HCT116 (cell line): ENCODE measurements at regions not wholly inside any gene's neighbourhood (a gene's known extent, or its start where the extent isn't known, plus 50 kb on each side); places are given as distances from the start of the nearest gene placed in this dataset.
"Not testable (repeated sequence)": the region's sequence is repeated elsewhere in the genome, so short reads cannot be mapped to it uniquely, and the experiment has no call there.

Experiments used
- ATAC-seq: fragments of 200-7000 bp; cut with Tn5 transposase; 2 replicates; pipeline ENCODE4 v1.9.1; 2020; ENCODE audit warnings: mild to moderate bottlenecking, moderate library complexity
- BruUV-seq: library from RNA; stranded (reverse); fragments of 400-500 nt; replicated peaks from 2 replicates; lab custom pipeline; 2021; lab: Mats Ljungman, UMichigan
- CTCF ChIA-PET: fragments of 300-600 bp; sonication (Branson Sonifier 250); formaldehyde crosslinking; loops from one replicate; lab custom pipeline; 2021; ENCODE audit warnings: antibody characterized with exemption; lab: Charles Lee
- POLR2A ChIA-PET: fragments of 300-600, 350-600 bp; sonication (Branson Sonifier 250); formaldehyde crosslinking; loops from one replicate; lab custom pipeline; 2021; ENCODE audit warnings: antibody characterized with exemption; lab: Charles Lee
- RAD21 ChIA-PET, 2 experiments: fragments of 300-600 bp; sonication (Branson Sonifier 250); formaldehyde crosslinking; loops; one replicate each; lab custom pipeline; 2023; ENCODE audit warnings: low total read pairs in 2 of 2; ENCODE audit not compliant: uncharacterized antibody in 2 of 2, unreplicated experiment in 2 of 2, low non-redundant PET in 1 of 2; lab: Charles Lee
- DNase-seq: peaks from one replicate; pipeline ENCODE4 v3.0.0-alpha.2; 2010; ENCODE audit warnings: low read depth, low spot score
- H2AFZ ChIP-seq: fragments of 200-600 bp; shearing (Covaris generic), sonication (generic); 2 replicates; pipeline ENCODE4 v1.6.1; 2017; ENCODE audit warnings: low read depth, mixed run types, mixed read lengths, antibody characterized with exemption, low read length; ENCODE audit not compliant: poor library complexity, severe bottlenecking
- H3K27ac ChIP-seq: 2 replicates; pipeline ENCODE4 v1.5.1; 2012; ENCODE audit warnings: low read depth, low read length
- H3K27me3 ChIP-seq: fragments of 200-600 bp; sonication (generic); 2 replicates; pipeline ENCODE4 v1.6.1; 2016; ENCODE audit warnings: mixed run types, low read length, mixed read lengths; ENCODE audit not compliant: insufficient read depth
- H3K36me3 ChIP-seq, 2 experiments: fragments of 200-500 bp in 1 of 2; fragments of 200-600 bp in 1 of 2; sonication (Bioruptor generic) in 1 of 2; sonication (generic) in 1 of 2; 2 replicates each; pipeline versions ENCODE4 v1.5.1 to v1.6.1; 2014 to 2016; ENCODE audit warnings: low read length in 2 of 2, inconsistent platforms in 1 of 2, mixed read lengths in 1 of 2, mixed run types in 1 of 2; ENCODE audit not compliant: insufficient read depth in 2 of 2, control insufficient read depth in 1 of 2
- H3K4me1 ChIP-seq, 2 experiments: fragments of 200-600 bp in 1 of 2; sonication (generic) in 1 of 2; 2 replicates each; pipeline versions ENCODE4 v1.5.1 to v1.6.1; 2012 to 2017; ENCODE audit warnings: low read length in 2 of 2, inconsistent platforms in 1 of 2, mild to moderate bottlenecking in 1 of 2, mixed read lengths in 1 of 2, mixed run types in 1 of 2, moderate library complexity in 1 of 2; ENCODE audit not compliant: insufficient read depth in 2 of 2, control insufficient read depth in 1 of 2
- H3K4me2 ChIP-seq: fragments of 200-600 bp; sonication (generic); 2 replicates; pipeline ENCODE4 v1.6.1; 2017; ENCODE audit warnings: mixed run types, low read length, mixed read lengths
- H3K4me3 ChIP-seq, 2 experiments: fragments of 200-600 bp in 1 of 2; sonication (generic) in 1 of 2; replicated peaks in 1 of 2; 2 replicates each; pipeline ENCODE4 v1.5.1; 2011 to 2016; ENCODE audit warnings: low read length in 2 of 2, control low read depth in 1 of 2, low read depth in 1 of 2, mild to moderate bottlenecking in 1 of 2, mixed read lengths in 1 of 2, mixed run types in 1 of 2
- H3K79me2 ChIP-seq: fragments of 200-600 bp; sonication (generic); 2 replicates; pipeline ENCODE4 v1.6.1; 2017; ENCODE audit warnings: mild to moderate bottlenecking, mixed run types, low read length, moderate library complexity, mixed read lengths; ENCODE audit not compliant: insufficient read depth
- H3K9ac ChIP-seq: fragments of 200-600 bp; sonication (generic); 2 replicates; pipeline ENCODE4 v1.6.1; 2016; ENCODE audit warnings: low read length, mixed read lengths
- H3K9me2 ChIP-seq: fragments of 200-600 bp; sonication (generic), shearing (Covaris generic); 2 replicates; pipeline ENCODE4 v1.6.1; 2017; ENCODE audit warnings: mixed run types, mild to moderate bottlenecking, moderate library complexity; ENCODE audit not compliant: insufficient read depth
- H3K9me3 ChIP-seq, 2 experiments: fragments of 200-500 bp in 1 of 2; fragments of 200-600 bp in 1 of 2; sonication (Bioruptor generic) in 1 of 2; sonication (generic) in 1 of 2; 2 replicates each; pipeline ENCODE4 v1.6.1; 2014 to 2017; ENCODE audit warnings: low read length in 2 of 2, mixed read lengths in 2 of 2, inconsistent platforms in 1 of 2, low read depth in 1 of 2, mild to moderate bottlenecking in 1 of 2, mixed run types in 1 of 2, moderate library complexity in 1 of 2; ENCODE audit not compliant: control insufficient read depth in 1 of 2, insufficient read depth in 1 of 2
- H4K20me1 ChIP-seq: fragments of 200-600 bp; sonication (generic), shearing (Covaris generic); 2 replicates; pipeline ENCODE4 v1.6.1; 2017; ENCODE audit warnings: mixed run types, mild to moderate bottlenecking, moderate library complexity; ENCODE audit not compliant: insufficient read depth
- CTCF ChIP-seq, 3 experiments: fragments of 200-600 bp in 1 of 3; sonication (generic) in 1 of 3; IDR thresholded peaks in 2 of 3; conservative IDR thresholded peaks in 1 of 3; 2 replicates each; pipeline ENCODE4 v1.5.1; 2012 to 2017; ENCODE audit warnings: low read depth in 2 of 3, low read length in 2 of 3, antibody characterized with exemption in 1 of 3, borderline replicate concordance in 1 of 3, control low read depth in 1 of 3, mild to moderate bottlenecking in 1 of 3, mixed read lengths in 1 of 3, mixed run types in 1 of 3, moderate library complexity in 1 of 3; ENCODE audit not compliant: insufficient read depth in 1 of 3
- EZH2 ChIP-seq: fragments of 200-600 bp; sonication (generic); IDR thresholded peaks from 2 replicates; pipeline ENCODE4 v1.6.1; 2017; ENCODE audit warnings: antibody characterized with exemption, mixed run types
- JUND ChIP-seq: IDR thresholded peaks from 2 replicates; pipeline ENCODE4 v1.6.1; 2012
- POLR2AphosphoS5 ChIP-seq: IDR thresholded peaks from 2 replicates; pipeline ENCODE4 v1.6.1; 2011; ENCODE audit warnings: mild to moderate bottlenecking, low read depth, low read length, moderate library complexity
- RAD21 ChIP-seq: IDR thresholded peaks from 2 replicates; pipeline ENCODE4 v1.6.1; 2012; ENCODE audit warnings: low read depth, mild to moderate bottlenecking
- REST ChIP-seq: IDR thresholded peaks from 2 replicates; pipeline ENCODE4 v1.6.1; 2012; ENCODE audit warnings: low read depth
- SP1 ChIP-seq: IDR thresholded peaks from 2 replicates; pipeline ENCODE4 v1.6.1; 2012; ENCODE audit warnings: low read depth
- SRF ChIP-seq: IDR thresholded peaks from 2 replicates; pipeline ENCODE4 v1.6.1; 2012; ENCODE audit warnings: low read depth
- ZFX ChIP-seq: fragments of 450-650 bp; IDR thresholded peaks from 2 replicates; pipeline ENCODE4 v1.6.1; 2017
- ZNF274 ChIP-seq: fragments of 200-500 bp; sonication (Bioruptor generic); IDR thresholded peaks from 2 replicates; pipeline ENCODE4 v1.6.1; 2014; ENCODE audit warnings: mild to moderate bottlenecking, low read depth, low read length, inconsistent platforms
- intact Hi-C: fragments of 100-400 bp; cut with micrococcal nuclease; formaldehyde crosslinking; loops from 2 replicates; pipeline ENCODE4 v1.10.0; 2022
- TF ChIP-seq, protein P1 (sequence below): IDR thresholded peaks from 2 replicates; pipeline ENCODE4 v1.6.1; 2011; ENCODE audit warnings: mild to moderate bottlenecking, low read length, moderate library complexity; ENCODE audit not compliant: insufficient replicate concordance; ENCODE audit errors: extremely low read depth
- TF ChIP-seq, protein P2 (sequence below): IDR thresholded peaks from 2 replicates; pipeline ENCODE4 v1.6.1; 2012

DNA sequence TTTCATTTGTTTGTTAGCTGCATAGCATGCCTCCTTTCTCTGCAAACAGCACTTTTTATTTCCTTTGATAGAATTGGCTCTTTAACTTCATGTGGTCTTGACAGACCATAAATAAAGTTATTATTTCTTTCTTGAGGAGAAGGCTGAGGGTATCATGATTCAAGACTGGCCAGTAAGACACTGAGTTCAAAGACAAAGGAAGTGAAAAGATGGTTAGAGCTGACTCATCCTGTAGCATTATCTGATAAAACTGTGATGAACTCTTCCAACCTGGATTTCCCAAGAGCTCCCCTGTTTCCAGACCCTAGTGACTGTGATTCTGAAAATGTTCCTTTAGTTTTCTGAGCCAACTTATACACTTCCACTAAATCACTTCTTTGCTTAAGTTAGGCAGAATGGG lies 179.3 kb upstream of the FAT3 start (continued):
- TF ChIP-seq CTCF (IDR thresholded peaks at IDR 0.05 in 2 of 3, conservative IDR thresholded peaks at IDR 0.05 in 1 of 3; ENCODE audit: borderline replicate concordance in 1 of 3, insufficient read depth in 1 of 3, low read depth in 2 of 3, low read length in 2 of 3): no peak
- TF ChIP-seq, all 23 proteins: peak for 0

DNA sequence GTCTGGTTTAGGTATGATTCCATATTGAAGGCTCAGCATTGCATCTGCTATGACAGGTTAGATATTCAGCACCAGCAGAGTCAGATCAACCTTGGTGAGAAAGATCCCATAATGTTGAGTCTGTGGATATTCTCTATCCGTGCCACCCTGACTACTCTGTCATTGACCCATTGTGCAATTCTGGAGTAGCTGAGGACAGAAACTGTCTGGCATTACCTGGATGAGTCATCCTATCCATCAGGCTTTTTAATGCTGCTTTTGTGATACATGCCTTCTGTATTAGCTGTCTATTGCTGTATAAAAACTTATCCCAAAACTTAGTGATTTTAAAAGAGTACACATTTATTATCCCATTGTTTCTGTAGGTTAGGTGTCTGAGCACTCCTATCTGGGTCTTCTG lies 189.1 kb upstream of the FAT3 start:
- H3K4me3 ChIP-seq: no peak overlapping the region
- intact Hi-C loops: no loop called here
- CTCF ChIA-PET: no interaction called here
- peaks cover 3 to 12% of the 10 kb centered on the region in 2 experiments; a peak in 2 of 4 replicates for H3K9me3 ChIP-seq
- RAD21 ChIA-PET: no interaction called here
- H3K4me2 ChIP-seq: no peak overlapping the region
- H2AFZ ChIP-seq: no peak overlapping the region
- TF ChIP-seq SP1 (no peak), RAD21 (no peak), ZFX (no peak), ZNF274 (no peak), JUND (no peak), SRF (no peak), POLR2AphosphoS5 (no peak), EZH2 (no peak), REST (no peak)
- TF ChIP-seq, protein P1, sequence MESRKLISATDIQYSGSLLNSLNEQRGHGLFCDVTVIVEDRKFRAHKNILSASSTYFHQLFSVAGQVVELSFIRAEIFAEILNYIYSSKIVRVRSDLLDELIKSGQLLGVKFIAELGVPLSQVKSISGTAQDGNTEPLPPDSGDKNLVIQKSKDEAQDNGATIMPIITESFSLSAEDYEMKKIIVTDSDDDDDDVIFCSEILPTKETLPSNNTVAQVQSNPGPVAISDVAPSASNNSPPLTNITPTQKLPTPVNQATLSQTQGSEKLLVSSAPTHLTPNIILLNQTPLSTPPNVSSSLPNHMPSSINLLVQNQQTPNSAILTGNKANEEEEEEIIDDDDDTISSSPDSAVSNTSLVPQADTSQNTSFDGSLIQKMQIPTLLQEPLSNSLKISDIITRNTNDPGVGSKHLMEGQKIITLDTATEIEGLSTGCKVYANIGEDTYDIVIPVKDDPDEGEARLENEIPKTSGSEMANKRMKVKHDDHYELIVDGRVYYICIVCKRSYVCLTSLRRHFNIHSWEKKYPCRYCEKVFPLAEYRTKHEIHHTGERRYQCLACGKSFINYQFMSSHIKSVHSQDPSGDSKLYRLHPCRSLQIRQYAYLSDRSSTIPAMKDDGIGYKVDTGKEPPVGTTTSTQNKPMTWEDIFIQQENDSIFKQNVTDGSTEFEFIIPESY: no peak
- TF ChIP-seq, protein P2, sequence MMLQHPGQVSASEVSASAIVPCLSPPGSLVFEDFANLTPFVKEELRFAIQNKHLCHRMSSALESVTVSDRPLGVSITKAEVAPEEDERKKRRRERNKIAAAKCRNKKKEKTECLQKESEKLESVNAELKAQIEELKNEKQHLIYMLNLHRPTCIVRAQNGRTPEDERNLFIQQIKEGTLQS: no peak
- H3K36me3 ChIP-seq: no peaks in the 10 kb centered on the region
- DNase-seq (no peak), ATAC-seq (no peak)
- no peaks in the 10 kb centered on the region for H3K79me2 ChIP-seq
- no peaks in the 10 kb centered on the region for H3K9me2 ChIP-seq
- no peak overlapping the region for H3K9ac ChIP-seq
- H4K20me1 ChIP-seq: no peaks in the 10 kb centered on the region
- H3K27ac ChIP-seq: no peak overlapping the region
- POLR2A ChIA-PET: no interaction called here
- H3K27me3 ChIP-seq: no peaks in the 10 kb centered on the region
- no TSS peak for BruUV-seq
- H3K4me1 ChIP-seq: no peaks in the 10 kb centered on the region

DNA sequence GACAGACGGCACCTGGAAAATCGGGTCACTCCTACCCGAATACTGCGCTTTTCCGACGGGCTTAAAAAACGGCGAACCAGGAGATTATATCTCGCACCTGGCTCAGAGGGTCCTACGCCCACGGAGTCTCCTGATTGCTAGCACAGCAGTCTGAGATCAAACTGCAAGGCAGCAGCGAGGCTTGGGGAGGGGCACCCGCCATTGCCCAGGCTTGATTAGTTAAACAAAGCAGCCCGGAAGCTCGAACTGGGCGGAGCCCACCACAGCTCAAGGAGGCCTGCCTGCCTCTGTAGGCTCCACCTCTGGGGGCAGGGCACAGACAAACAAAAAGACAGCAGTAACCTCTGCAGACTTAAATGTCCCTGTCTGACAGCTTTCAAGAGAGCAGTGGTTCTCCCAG lies 197.5 kb upstream of the FAT3 start:
- H2AFZ ChIP-seq, H3K36me3 ChIP-seq, H3K27ac ChIP-seq, H3K79me2 ChIP-seq, intact Hi-C loops, H3K9me3 ChIP-seq, H3K4me1 ChIP-seq, CTCF ChIA-PET, H3K9me2 ChIP-seq, ATAC-seq, H4K20me1 ChIP-seq, H3K4me2 ChIP-seq, H3K27me3 ChIP-seq, H3K9ac ChIP-seq, RAD21 ChIA-PET, H3K4me3 ChIP-seq, POLR2A ChIA-PET, BruUV-seq, DNase-seq: not testable (repeated sequence)
